DMS153 treated with DMSO at 0.1 percent for 48 hours (cell line): ENCODE measurements at regions not wholly inside any gene's neighbourhood (a gene's known extent, or its start where the extent isn't known, plus 50 kb on each side); places are given as distances from the start of the nearest gene placed in this dataset.
"Not testable (repeated sequence)": the region's sequence is repeated elsewhere in the genome, so short reads cannot be mapped to it uniquely, and the experiment has no call there.

Experiments
- DNase-seq: peaks from one replicate; lab custom pipeline; 2025; ENCODE audit not compliant: unreplicated experiment; lab: John Stamatoyannopoulos, UW

- no peak for DNase-seq
These were observed 628.6 kb upstream of the POM121L12 start for GRCh38 chr7:52406808-52407207.

- no peak for DNase-seq
These were observed 652.7 kb upstream of the POM121L12 start for GRCh38 chr7:52382731-52383130.

GRCh38 chr7:52369922-52370321, 665.5 kb upstream of the POM121L12 start:
- DNase-seq, result no peak

- DNase-seq, result no peak
These were observed 670.1 kb upstream of the POM121L12 start for GRCh38 chr7:52365349-52365748.

- DNase-seq, result no peak
These were observed 672.9 kb upstream of the POM121L12 start for GRCh38 chr7:52362521-52362920.

- no peak for DNase-seq
These were observed 674.9 kb upstream of the POM121L12 start for GRCh38 chr7:52360541-52360940.

GRCh38 chr7:52355053-52355452, 680.4 kb upstream of the POM121L12 start:
- DNase-seq, result no peak

GRCh38 chr7:52352013-52352981, 683.1 kb upstream of the POM121L12 start:
- DNase-seq, result no peak

GRCh38 chr7:52344015-52344414, 691.4 kb upstream of the POM121L12 start:
- DNase-seq, result no peak

- DNase-seq, result no peak
These were observed 695.4 kb upstream of the POM121L12 start for GRCh38 chr7:52340067-52340466.

GRCh38 chr7:52328328-52328727, 707.1 kb upstream of the POM121L12 start:
- not testable (repeated sequence) for DNase-seq

- no peak for DNase-seq
These were observed 710.2 kb upstream of the POM121L12 start for GRCh38 chr7:52325237-52325636.

GRCh38 chr7:52323202-52323746, 712.2 kb upstream of the POM121L12 start:
- DNase-seq, result no peak

- DNase-seq, result no peak
These were observed 714.8 kb upstream of the POM121L12 start for GRCh38 chr7:52320610-52321009.

- DNase-seq, result no peak
These were observed 717.5 kb upstream of the POM121L12 start for GRCh38 chr7:52317921-52318320.

GRCh38 chr7:52311886-52312285, 723.5 kb upstream of the POM121L12 start:
- DNase-seq, result no peak

GRCh38 chr7:52309631-52310030, 725.8 kb upstream of the POM121L12 start:
- no peak for DNase-seq

GRCh38 chr7:52302765-52303520, 732.5 kb upstream of the POM121L12 start:
- DNase-seq, result no peak

GRCh38 chr7:52297128-52297527, 738.3 kb upstream of the POM121L12 start:
- DNase-seq, result no peak

- no peak for DNase-seq
These were observed 740.5 kb upstream of the POM121L12 start for GRCh38 chr7:52294942-52295341.

GRCh38 chr7:52289247-52289646, 746.2 kb upstream of the POM121L12 start:
- no peak for DNase-seq

- DNase-seq, result no peak
These were observed 747.7 kb upstream of the POM121L12 start for GRCh38 chr7:52287698-52288097.
